DLD1 (cell line): ENCODE measurements at regions not wholly inside any gene's neighbourhood (a gene's known extent, or its start where the extent isn't known, plus 50 kb on each side); places are given as distances from the start of the nearest gene placed in this dataset.
"Not testable (repeated sequence)": the region's sequence is repeated elsewhere in the genome, so short reads cannot be mapped to it uniquely, and the experiment has no call there.

ENCODE experiments used
- in situ Hi-C: cut with HindIII; loops from 2 replicates; pipeline ENCODE4 v1.10.0; 2017; ENCODE audit warnings: low sequenced_read_pairs

GRCh38 chr2:190005513-190005912 is 57.0 kb downstream of the MSTN start:
- in situ Hi-C loops = no loop called here

DNA sequence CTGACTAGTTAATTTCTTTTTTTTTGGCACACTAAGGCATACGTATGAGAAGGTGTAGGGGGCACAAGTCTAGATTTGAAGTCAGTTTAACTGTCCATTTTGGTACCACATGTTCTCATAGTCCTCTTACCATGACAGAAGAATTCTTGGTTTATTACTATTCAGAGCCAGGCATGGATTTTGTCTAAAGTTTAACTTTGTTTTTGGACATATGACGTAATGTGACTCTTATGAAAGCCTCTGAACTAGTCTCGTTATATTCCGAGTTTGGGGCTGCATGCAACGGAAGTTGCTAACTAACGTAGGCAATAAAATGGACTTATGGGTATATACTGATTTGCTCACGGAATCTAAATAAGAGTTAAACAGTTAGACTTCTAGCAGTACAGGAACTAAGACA is 62.9 kb downstream of the MSTN start:
- in situ Hi-C loops = loop anchor here (5.0 kb wide), 1 partner anchor 57 kb away; no protein-coding TSS in a partner anchor

DNA sequence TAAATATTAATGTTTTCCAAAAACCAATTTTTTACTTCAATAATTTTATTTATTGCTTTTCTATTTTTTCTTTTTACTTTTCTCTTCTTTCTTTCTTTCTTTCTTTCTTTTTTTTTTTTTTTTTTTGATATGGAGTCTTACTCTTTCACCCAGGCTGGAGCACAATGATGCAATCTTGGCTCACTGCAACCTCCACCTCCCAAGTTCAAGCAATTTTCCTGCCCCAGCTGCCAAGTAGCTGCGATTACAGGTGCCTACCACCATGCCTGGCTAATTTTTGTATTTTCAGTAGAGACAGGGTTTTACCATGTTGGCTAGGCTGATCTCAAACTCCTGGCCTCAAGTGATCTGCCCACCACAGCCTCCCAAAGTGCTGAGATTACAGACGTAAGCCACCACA is 63.9 kb downstream of the MSTN start:
- in situ Hi-C loops = loop anchor here (5.0 kb wide), 1 partner anchor 56 kb away; no protein-coding TSS in a partner anchor

GRCh38 chr2:189997016-189997415 is 65.5 kb downstream of the MSTN start:
- in situ Hi-C loops = loop anchor here (5.0 kb wide), 1 partner anchor 55 kb away; no protein-coding TSS in a partner anchor

DNA sequence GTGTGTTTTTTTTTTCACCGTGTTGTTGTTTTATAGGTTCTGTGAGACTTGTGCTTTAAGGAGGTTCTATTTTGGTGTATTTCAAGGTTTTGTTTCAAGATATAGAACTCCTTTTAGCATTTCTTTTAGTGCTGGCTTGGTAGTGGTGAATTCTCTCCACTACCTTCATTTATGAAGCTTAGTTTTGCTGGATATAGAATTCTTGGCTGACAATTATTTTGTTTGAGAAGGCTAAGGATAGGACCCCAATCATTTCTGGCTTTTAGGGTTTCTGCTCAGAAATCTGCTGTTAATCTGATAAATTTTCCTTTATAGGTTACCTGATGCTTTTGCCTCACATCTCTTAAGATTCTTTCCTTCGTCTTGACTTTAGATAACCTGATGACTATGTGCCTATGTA is 66.8 kb downstream of the MSTN start:
- in situ Hi-C loops = loop anchor here (5.0 kb wide), 1 partner anchor 53 kb away; no protein-coding TSS in a partner anchor

DNA sequence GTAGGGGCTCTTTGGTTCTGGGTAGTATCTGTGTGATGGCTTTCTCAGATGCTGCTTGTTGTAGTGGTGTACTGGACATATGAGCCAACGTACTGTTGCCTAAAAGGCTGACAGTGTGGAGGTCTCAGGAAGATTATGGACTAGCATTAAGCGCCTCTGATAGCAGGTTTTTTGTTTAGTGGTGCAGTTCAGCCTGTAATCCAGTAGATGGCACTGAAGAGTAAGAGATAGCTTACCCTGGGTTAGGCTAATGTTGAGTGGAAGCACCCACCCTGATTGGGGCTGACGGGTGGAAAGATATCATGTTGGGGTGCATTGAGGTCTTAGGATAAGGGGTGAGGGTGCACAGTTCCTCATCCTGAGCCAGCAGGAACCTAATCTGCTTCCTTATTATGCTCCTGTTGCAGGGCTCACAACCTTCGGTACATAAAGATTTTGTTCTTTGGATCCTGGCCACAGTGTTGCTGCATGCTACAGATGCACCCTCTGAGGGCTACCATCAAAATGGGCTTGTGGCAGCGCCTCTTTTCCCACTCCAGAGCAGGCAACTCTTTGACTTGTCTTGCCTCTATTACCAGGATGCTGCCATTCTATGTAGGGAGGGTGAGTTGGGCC is 79.6 kb downstream of the MSTN start:
- in situ Hi-C loops = no loop called here

DNA sequence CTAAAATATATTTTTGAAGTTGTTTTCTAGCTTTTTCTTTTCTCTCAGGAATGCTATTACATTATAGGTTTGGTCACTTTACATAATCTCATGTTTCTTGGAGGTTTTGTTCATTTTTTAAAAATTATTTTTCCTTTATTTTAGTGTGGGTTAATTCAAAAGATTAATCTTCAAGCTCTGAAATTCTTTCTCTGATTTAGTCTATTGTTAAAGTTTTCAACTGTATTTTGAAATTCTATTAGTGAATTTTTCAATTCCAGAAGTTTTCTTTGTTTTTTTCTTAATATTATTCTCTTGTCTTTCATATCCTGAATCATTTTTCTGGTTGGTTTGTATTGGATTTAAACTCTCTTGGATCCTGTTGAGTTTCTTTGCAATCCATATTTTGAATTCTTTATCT is 80.4 kb downstream of the MSTN start:
- in situ Hi-C loops = no loop called here

DNA sequence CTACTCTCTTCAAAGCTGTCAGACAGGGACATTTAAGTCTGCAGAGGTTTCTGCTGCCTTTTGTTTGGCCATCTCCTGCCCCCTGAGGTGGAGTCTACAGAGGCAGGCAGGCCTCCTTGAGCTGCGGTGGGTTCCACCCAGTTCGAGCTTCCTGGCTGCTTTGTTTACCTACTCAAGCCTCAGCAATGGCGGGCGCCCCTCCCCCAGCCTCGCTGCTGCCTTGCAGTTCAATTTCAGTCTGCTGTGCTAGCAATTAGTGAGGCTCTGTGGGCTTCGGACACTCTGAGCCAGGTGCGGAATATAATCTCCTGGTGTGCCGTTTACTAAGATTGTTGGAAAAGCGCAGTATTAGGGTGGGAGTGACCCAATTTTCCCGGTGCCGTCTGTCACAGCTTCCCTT is 86.0 kb downstream of the MSTN start:
- in situ Hi-C loops = not testable (repeated sequence)

DNA sequence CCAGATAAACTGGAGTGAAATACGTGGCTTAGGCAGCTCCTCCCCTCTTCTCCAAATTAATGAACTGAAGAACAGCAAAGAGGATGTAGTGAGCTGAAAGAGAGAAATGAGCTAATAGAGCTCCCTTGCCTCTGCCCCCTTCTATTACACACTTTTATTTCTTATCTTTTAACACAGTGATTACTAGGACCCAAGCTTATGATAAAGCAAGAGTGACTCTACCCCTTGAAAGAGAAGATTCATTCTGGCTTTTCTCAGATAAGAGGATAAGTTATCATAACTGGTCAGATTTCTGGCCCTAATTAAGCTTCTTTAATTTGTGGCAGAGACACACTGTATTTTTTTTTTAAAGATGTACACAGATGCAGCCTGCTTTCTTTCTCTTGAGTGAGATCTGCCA is 102.2 kb downstream of the MSTN start:
- in situ Hi-C loops = no loop called here

GRCh38 chr2:189959450-189959849 is 103.1 kb downstream of the MSTN start:
- in situ Hi-C loops = no loop called here

DNA sequence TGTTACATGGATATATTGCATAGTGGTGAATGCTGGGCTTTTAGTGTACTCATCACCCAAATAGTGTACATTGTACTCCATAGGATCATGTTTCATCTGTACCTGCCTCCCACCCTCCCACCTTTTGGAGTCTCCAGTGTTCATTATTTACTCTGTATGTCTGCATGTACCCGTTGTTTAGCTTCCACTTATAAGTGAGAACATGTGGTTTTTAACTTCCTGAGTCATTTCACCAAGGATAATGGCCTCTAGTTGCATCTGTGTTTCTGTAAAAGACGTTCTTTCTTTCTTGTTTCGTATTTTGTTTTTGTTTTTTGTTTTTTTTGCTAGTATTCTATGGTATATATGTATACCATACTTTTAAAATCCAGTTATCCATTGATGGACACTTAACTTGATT is 107.5 kb downstream of the MSTN start:
- in situ Hi-C loops = no loop called here

- in situ Hi-C loops = no loop called here
Measured at GRCh38 chr2:189952536-189953109, 109.9 kb downstream of the MSTN start.

DNA sequence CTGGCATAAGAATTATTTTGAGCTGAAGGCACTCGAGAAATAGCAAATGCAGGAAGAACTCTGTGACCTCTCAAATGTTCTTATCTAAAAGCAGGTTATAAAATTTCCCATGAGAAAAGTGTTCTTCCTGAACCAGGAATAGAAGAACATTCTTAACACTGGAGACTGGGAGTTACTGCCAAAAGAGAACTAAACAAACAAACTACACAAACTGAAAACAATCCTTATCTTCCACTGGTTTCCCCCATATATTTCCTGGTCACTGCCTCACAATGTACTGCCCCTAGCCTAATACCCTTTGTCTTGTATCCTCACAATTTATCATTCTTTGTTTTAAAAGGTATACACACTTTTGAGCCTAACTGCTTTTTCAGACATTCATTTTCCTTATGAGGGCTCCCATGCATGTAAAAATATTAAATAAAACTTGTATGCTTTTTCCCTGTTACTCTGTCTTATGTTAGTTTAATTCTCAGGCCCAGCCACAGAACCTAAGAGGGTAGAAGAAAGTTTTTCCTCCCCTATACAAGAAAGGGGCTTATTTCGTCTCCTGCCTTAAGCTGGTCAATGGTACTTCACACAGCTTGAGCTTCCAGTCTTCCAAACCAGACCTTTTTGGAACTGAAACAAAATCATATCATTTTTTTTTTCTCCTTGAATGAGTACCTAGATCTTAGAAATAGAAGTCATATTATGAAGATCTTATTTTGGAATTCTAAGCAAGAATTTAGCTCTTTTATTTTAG is 110.6 kb downstream of the MSTN start:
- in situ Hi-C loops = no loop called here

GRCh38 chr2:189943009-189943408 is 119.5 kb downstream of the MSTN start:
- in situ Hi-C loops = loop anchor here (5.0 kb wide), 1 partner anchor 54 kb away; no protein-coding TSS in a partner anchor

DNA sequence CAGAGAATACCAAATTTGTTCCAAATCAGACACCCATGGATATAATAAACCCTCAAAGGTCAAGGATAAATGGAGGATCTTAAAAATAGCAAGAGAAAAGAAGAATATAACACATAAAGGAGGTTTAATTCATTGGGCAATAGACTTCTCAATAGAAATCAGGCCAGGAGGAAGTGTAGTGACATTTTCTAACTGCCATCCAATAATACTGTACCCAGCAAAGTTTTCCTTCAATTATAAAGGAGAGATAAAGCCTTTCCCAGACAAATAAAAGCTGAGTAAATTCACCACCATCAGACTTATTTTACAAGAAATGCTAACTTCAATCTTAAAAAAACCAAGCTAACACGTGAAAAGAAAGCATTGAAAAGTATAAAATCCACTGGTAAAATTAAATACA is 121.6 kb downstream of the MSTN start:
- in situ Hi-C loops = loop anchor here (5.0 kb wide), 1 partner anchor 56 kb away; no protein-coding TSS in a partner anchor

DNA sequence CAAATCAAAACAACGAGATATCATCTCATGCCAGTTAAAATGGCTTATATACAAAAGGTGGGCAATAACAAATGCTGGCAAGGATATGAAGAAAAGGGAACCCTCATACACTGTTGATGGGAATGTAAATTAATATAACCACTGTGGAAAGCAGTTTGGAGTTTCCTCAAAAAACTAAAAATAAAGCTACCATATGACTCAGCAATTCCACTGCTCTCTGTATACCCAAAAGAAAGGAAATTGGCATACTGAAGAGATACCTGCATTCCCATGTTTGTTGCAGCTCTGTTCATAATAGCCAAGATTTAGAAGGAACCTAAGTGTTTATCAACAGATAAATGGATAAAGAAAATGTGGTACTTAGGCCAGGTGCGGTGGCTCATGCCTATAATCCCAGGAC is 124.8 kb downstream of the MSTN start:
- in situ Hi-C loops = no loop called here

GRCh38 chr2:189933911-189934399 is 128.6 kb downstream of the MSTN start:
- in situ Hi-C loops = no loop called here

DNA sequence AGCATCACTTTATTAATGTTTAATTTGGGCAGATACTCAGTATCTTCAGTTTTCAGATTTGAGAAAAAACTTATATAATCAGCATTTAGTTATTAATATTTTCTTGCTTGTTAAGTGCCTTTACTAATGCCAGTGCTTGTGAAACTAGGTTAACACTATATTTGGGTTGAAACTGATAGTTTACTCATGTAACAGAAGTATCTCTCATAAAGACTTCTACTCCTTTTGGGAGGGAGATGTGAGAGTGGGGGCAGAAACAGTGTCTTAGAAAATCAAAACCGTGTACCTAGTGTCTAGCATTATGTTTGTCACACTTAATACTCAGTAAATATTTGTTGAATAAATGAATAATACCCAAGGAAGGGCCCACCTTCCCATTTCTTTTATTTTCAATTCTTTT is 129.5 kb downstream of the MSTN start:
- in situ Hi-C loops = no loop called here

GRCh38 chr2:189927823-189928222 is 134.7 kb downstream of the MSTN start:
- in situ Hi-C loops = no loop called here
